ENCODE measurements at regions not wholly inside any gene's neighbourhood (a gene's known extent, or its start where the extent isn't known, plus 50 kb on each side); places are given as distances from the start of the nearest gene placed in this dataset.

DNA sequence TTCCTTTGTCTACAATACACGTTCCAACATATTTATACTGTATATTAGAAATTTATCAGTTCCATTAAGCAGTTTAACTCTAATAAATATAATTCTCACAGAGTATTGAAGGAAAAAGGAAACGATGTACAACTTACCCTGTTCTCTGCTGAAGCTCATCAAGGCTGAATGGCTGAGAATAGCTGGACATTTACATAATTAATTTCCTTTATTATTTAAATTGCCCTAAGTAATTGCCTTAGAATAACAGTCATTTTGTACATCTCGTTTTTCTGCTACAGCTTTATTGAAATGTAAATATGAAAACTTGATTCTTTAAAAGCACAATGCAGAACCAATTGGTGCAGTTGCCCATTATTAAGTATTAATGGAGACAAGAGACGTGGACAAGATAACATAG is 648.3 kb upstream of the ATXN8OS start:
- Histone ChIP-seq H3K36me3 (ENCODE audit: control insufficient read depth, low read length) (no peaks in the 10 kb centered on the region), H3K9me3 (ENCODE audit: control insufficient read depth, insufficient read depth, low read length) (no peaks in the 10 kb centered on the region), H3F3A (ENCODE audit: control insufficient read depth, insufficient read depth) (no peaks in the 10 kb centered on the region), H3K4me1 (ENCODE audit: control insufficient read depth, low read length) (no peaks in the 10 kb centered on the region), H3K79me2 (ENCODE audit: control insufficient read depth, low read length) (no peaks in the 10 kb centered on the region), H3K27ac (ENCODE audit: low read depth, low read length) (no peak overlapping the region), H3K4me2 (ENCODE audit: low read length) (no peak overlapping the region), H3K4me3 (ENCODE audit: low read length) (no peak overlapping the region), H4K20me1 (ENCODE audit: control insufficient read depth, insufficient read depth, low read depth, low read length) (no peaks in the 10 kb centered on the region), H3K27me3 (ENCODE audit: control insufficient read depth, low read length) (no peaks in the 10 kb centered on the region), H3K9me2 (replicated peaks; ENCODE audit: control insufficient read depth, low read length) (0 out of 2 replicates have a peak, but pooled peaks cover 2% of the 10 kb centered on the region)
- TF ChIP-seq, protein P1, sequence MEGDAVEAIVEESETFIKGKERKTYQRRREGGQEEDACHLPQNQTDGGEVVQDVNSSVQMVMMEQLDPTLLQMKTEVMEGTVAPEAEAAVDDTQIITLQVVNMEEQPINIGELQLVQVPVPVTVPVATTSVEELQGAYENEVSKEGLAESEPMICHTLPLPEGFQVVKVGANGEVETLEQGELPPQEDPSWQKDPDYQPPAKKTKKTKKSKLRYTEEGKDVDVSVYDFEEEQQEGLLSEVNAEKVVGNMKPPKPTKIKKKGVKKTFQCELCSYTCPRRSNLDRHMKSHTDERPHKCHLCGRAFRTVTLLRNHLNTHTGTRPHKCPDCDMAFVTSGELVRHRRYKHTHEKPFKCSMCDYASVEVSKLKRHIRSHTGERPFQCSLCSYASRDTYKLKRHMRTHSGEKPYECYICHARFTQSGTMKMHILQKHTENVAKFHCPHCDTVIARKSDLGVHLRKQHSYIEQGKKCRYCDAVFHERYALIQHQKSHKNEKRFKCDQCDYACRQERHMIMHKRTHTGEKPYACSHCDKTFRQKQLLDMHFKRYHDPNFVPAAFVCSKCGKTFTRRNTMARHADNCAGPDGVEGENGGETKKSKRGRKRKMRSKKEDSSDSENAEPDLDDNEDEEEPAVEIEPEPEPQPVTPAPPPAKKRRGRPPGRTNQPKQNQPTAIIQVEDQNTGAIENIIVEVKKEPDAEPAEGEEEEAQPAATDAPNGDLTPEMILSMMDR (IDR thresholded peaks at IDR 0.05; ENCODE audit: low read depth, low read length, poor library complexity, severe bottlenecking): no peak
- no peak for TF ChIP-seq EZH2phosphoT487 (IDR thresholded peaks at IDR 0.05; ENCODE audit: borderline replicate concordance, low read length)

DNA sequence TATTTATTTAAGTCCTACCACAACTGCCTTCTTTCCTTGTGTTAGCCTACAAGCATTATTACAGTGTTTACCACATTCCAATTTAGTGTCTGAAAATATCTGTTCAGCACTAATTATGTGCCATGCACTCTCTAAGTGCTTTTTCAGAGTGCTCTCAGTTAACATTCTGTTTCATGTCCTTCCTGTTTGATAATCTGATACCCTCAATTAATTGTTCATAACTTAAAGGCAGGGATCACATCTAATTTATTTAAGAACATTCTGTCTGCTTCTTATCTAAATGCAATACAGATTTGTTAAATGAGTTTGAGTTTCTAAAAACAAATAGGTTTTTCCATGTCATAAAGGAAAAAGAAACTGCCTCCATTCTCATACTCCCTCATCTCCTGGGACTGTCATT is 649.6 kb upstream of the ATXN8OS start:
- H3K4me3 ChIP-seq (ENCODE audit: low read length): no peak overlapping the region
- H3K27ac ChIP-seq (ENCODE audit: low read depth, low read length): no peak overlapping the region
- H3F3A ChIP-seq (ENCODE audit: control insufficient read depth, insufficient read depth): no peaks in the 10 kb centered on the region
- H3K4me2 ChIP-seq (ENCODE audit: low read length): no peak overlapping the region
- no peaks in the 10 kb centered on the region for H3K79me2 ChIP-seq (ENCODE audit: control insufficient read depth, low read length)
- H3K36me3 ChIP-seq (ENCODE audit: control insufficient read depth, low read length): no peaks in the 10 kb centered on the region
- H3K4me1 ChIP-seq (ENCODE audit: control insufficient read depth, low read length): no peaks in the 10 kb centered on the region
- H3K9me2 ChIP-seq (replicated peaks; ENCODE audit: control insufficient read depth, low read length): 0 out of 2 replicates have a peak, but pooled peaks cover 2% of the 10 kb centered on the region
- no peaks in the 10 kb centered on the region for H4K20me1 ChIP-seq (ENCODE audit: control insufficient read depth, insufficient read depth, low read depth, low read length)
- H3K9me3 ChIP-seq (ENCODE audit: control insufficient read depth, insufficient read depth, low read length): no peaks in the 10 kb centered on the region
- no peak for TF ChIP-seq EZH2phosphoT487 (IDR thresholded peaks at IDR 0.05; ENCODE audit: borderline replicate concordance, low read length)
- TF ChIP-seq, protein P1 (IDR thresholded peaks at IDR 0.05; ENCODE audit: low read depth, low read length, poor library complexity, severe bottlenecking): no peak
- H3K27me3 ChIP-seq (ENCODE audit: control insufficient read depth, low read length): no peaks in the 10 kb centered on the region

DNA sequence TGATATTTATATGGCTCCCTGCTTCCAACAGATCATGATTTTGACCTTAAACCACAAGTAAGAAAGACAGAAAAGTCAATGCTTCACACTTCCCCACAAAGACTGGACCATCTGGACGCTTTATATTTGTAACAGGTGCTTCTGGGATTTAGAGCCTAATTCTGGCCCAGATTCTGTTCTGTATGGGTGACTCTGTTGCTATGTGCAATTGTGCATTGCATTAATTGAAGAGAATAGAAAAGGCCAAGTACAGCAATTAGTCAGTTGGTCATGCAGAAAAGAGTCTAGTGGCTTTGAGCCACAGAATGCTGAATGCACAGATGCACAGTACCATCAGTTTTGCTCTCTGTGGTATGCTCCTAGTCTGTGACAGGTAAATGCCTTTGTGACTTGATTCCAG is 657.4 kb upstream of the ATXN8OS start:
- Histone ChIP-seq H3K9me3 (ENCODE audit: control insufficient read depth, insufficient read depth, low read length) (no peaks in the 10 kb centered on the region), H3K4me2 (ENCODE audit: low read length) (no peak overlapping the region), H3F3A (ENCODE audit: control insufficient read depth, insufficient read depth) (no peaks in the 10 kb centered on the region), H3K79me2 (ENCODE audit: control insufficient read depth, low read length) (no peaks in the 10 kb centered on the region), H3K36me3 (ENCODE audit: control insufficient read depth, low read length) (no peaks in the 10 kb centered on the region), H3K4me1 (ENCODE audit: control insufficient read depth, low read length) (peaks cover 4% of the 10 kb centered on the region; the same call in 1 of the 2 replicates), H4K20me1 (ENCODE audit: control insufficient read depth, insufficient read depth, low read depth, low read length) (no peaks in the 10 kb centered on the region), H3K27me3 (ENCODE audit: control insufficient read depth, low read length) (no peaks in the 10 kb centered on the region), H3K4me3 (ENCODE audit: low read length) (no peak overlapping the region), H3K27ac (ENCODE audit: low read depth, low read length) (no peak overlapping the region), H3K9me2 (replicated peaks; ENCODE audit: control insufficient read depth, low read length) (0 out of 2 replicates have a peak, but pooled peaks cover 2% of the 10 kb centered on the region)
- TF ChIP-seq EZH2phosphoT487 (IDR thresholded peaks at IDR 0.05; ENCODE audit: borderline replicate concordance, low read length): no peak
- TF ChIP-seq, protein P1 (IDR thresholded peaks at IDR 0.05; ENCODE audit: low read depth, low read length, poor library complexity, severe bottlenecking): no peak

All from DOHH2 (cell line).